ENCODE measurements at regions not wholly inside any gene's neighbourhood (a gene's known extent, or its start where the extent isn't known, plus 50 kb on each side); places are given as distances from the start of the nearest gene placed in this dataset.

- TF ChIP-seq CEBPB (IDR thresholded peaks at IDR 0.05; ENCODE audit: low read depth, low read length) (no peak), CTCF (IDR thresholded peaks at IDR 0.05; ENCODE audit: control extremely low read depth in 1 of 3, insufficient read depth in 1 of 3, low read depth in 1 of 3, low read length in 3 of 3) (no peak), RXRA (IDR thresholded peaks at IDR 0.05; ENCODE audit: insufficient read depth, low read depth, low read length) (no peak), MAFK (IDR thresholded peaks at IDR 0.05; ENCODE audit: low read depth, low read length) (no peak), MAX (IDR thresholded peaks at IDR 0.05) (no peak), SIN3A (conservative IDR thresholded peaks at IDR 0.05 in 1 of 2, IDR thresholded peaks at IDR 0.05 in 1 of 2; ENCODE audit: low read depth in 1 of 2, low read length in 2 of 2) (no peak), TAF7 (optimal IDR thresholded peaks at IDR 0.05; ENCODE audit: borderline replicate concordance, low read depth, low read length) (no peak), POLR2A (IDR thresholded peaks at IDR 0.05; ENCODE audit: control extremely low read depth in 1 of 2, low read depth in 2 of 2, low read length in 2 of 2) (no peak), POLR2AphosphoS5 (IDR thresholded peaks at IDR 0.05; ENCODE audit: low read depth, low read length) (no peak), ATF3 (IDR thresholded peaks at IDR 0.05; ENCODE audit: insufficient read depth, low read depth, low read length) (no peak), SUZ12 (IDR thresholded peaks at IDR 0.05; ENCODE audit: low read length) (no peak), SIX5 (IDR thresholded peaks at IDR 0.05; ENCODE audit: low read depth, low read length) (no peak)
These were observed 68.7 kb upstream of the AASS start for GRCh38 chr7:122212754-122213153.
